Endothelial cell of umbilical vein (primary cell): ENCODE measurements at regions not wholly inside any gene's neighbourhood (a gene's known extent, or its start where the extent isn't known, plus 50 kb on each side); places are given as distances from the start of the nearest gene placed in this dataset.

ENCODE experiments used
- BruUV-seq: library from RNA; stranded (reverse); fragments of 400-500 nt; replicated peaks from 2 replicates; lab custom pipeline; 2021; lab: Mats Ljungman, UMichigan
- CTCF ChIA-PET: fragments of 300-600, 350-600 bp; sonication (Branson Sonifier 250); formaldehyde crosslinking; loops from one replicate; lab custom pipeline; 2021; ENCODE audit warnings: antibody characterized with exemption, inconsistent platforms; lab: Charles Lee
- POLR2A ChIA-PET: fragments of 300-600, 350-600 bp; sonication (Branson Sonifier 250); formaldehyde crosslinking; loops from one replicate; lab custom pipeline; 2021; ENCODE audit warnings: antibody characterized with exemption, inconsistent platforms; lab: Charles Lee
- DNase-seq: peaks from one replicate; pipeline ENCODE4 v3.0.0-alpha.2; 2011; ENCODE audit warnings: low read depth, low spot score
- FAIRE-seq: peaks from 2 replicates; lab custom pipeline; 2011; peaks lifted over from hg19 to GRCh38; lab: Jason Lieb, UNC
- H2AFZ ChIP-seq: 2 replicates; pipeline ENCODE4 v1.6.0; 2012; ENCODE audit warnings: low read depth, low read length, control low read depth, inconsistent platforms
- H3K27ac ChIP-seq: 2 replicates; pipeline ENCODE4 v1.5.1; 2011; ENCODE audit warnings: low read depth, mild to moderate bottlenecking, control low read depth, low read length, moderate library complexity; ENCODE audit not compliant: insufficient read depth
- H3K27me3 ChIP-seq, 2 experiments: 2 replicates each; pipeline versions ENCODE4 v1.6.0 to v1.6.1; 2011; ENCODE audit warnings: low read length in 2 of 2, mixed read lengths in 1 of 2; ENCODE audit not compliant: control insufficient read depth in 2 of 2, insufficient read depth in 2 of 2
- H3K36me3 ChIP-seq, 2 experiments: 2 replicates in 1 of 2; 3 replicates in 1 of 2; pipeline ENCODE4 v1.5.1; 2011; ENCODE audit warnings: low read length in 2 of 2, mild to moderate bottlenecking in 1 of 2, moderate library complexity in 1 of 2; ENCODE audit not compliant: control insufficient read depth in 2 of 2, insufficient read depth in 2 of 2; ENCODE audit errors: extremely low read depth in 1 of 2
- H3K4me1 ChIP-seq: 3 replicates; pipeline ENCODE4 v1.5.1; 2011; ENCODE audit warnings: mild to moderate bottlenecking, low read length; ENCODE audit not compliant: control insufficient read depth, insufficient read depth; ENCODE audit errors: extremely low read depth
- H3K4me2 ChIP-seq: 2 replicates; pipeline ENCODE4 v1.6.1; 2011; ENCODE audit warnings: low read length, control low read depth, mixed read lengths; ENCODE audit not compliant: insufficient read depth
- H3K4me3 ChIP-seq, 3 experiments: fragments of 200-600 bp in 1 of 3; sonication (generic), shearing (Covaris generic) in 1 of 3; replicated peaks in 1 of 3; 2 replicates each; pipeline ENCODE4 v1.5.1; 2011 to 2016; ENCODE audit warnings: control low read depth in 3 of 3, low read length in 3 of 3, mild to moderate bottlenecking in 2 of 3, inconsistent platforms in 1 of 3, low read depth in 1 of 3, moderate library complexity in 1 of 3; ENCODE audit not compliant: insufficient read depth in 1 of 3
- H3K79me2 ChIP-seq: 2 replicates; pipeline ENCODE4 v1.6.0; 2012; ENCODE audit warnings: low read length, inconsistent platforms; ENCODE audit not compliant: control insufficient read depth, insufficient read depth
- H3K9ac ChIP-seq: replicated peaks from 2 replicates; pipeline ENCODE3; 2011; ENCODE audit warnings: low read length, control low read depth; ENCODE audit not compliant: insufficient read depth; ENCODE audit errors: extremely low read depth
- H3K9me1 ChIP-seq: replicated peaks from 3 replicates; pipeline ENCODE4 v1.6.0; 2011; ENCODE audit warnings: mild to moderate bottlenecking, low read length; ENCODE audit not compliant: control insufficient read depth, insufficient read depth; ENCODE audit errors: extremely low read depth
- H3K9me3 ChIP-seq: replicated peaks from 2 replicates; pipeline ENCODE4 v1.5.1; 2012; ENCODE audit warnings: low read length, inconsistent platforms; ENCODE audit not compliant: control insufficient read depth, insufficient read depth
- H4K20me1 ChIP-seq: replicated peaks from 2 replicates; pipeline ENCODE3; 2011; ENCODE audit warnings: mild to moderate bottlenecking, low read length; ENCODE audit not compliant: control insufficient read depth, insufficient read depth; ENCODE audit errors: extremely low read depth
- EZH2 ChIP-seq: IDR thresholded peaks from 2 replicates; pipeline ENCODE4 v1.6.1; 2012; ENCODE audit warnings: borderline replicate concordance, low read depth, mild to moderate bottlenecking, moderate library complexity, low read length, inconsistent platforms; ENCODE audit not compliant: severe bottlenecking
- FOS ChIP-seq: IDR thresholded peaks from 2 replicates; pipeline ENCODE4 v1.6.1; 2011; ENCODE audit warnings: mild to moderate bottlenecking, low read length, moderate library complexity, borderline replicate concordance; ENCODE audit not compliant: insufficient read depth
- GATA2 ChIP-seq: IDR thresholded peaks from 2 replicates; pipeline ENCODE4 v1.7.0; 2011; ENCODE audit warnings: low read depth, mild to moderate bottlenecking, moderate library complexity, mixed read lengths, low read length; ENCODE audit not compliant: insufficient read length, insufficient read depth
- JUN ChIP-seq: IDR thresholded peaks from 2 replicates; pipeline ENCODE4 v1.6.1; 2011; ENCODE audit warnings: borderline replicate concordance, low read depth; ENCODE audit not compliant: insufficient read length, insufficient read depth
- MAX ChIP-seq: IDR thresholded peaks from 2 replicates; pipeline ENCODE4 v1.6.1; 2011; ENCODE audit not compliant: insufficient read depth, insufficient read length
- MYC ChIP-seq: IDR thresholded peaks from one replicate; pipeline ENCODE4 v1.6.1; 2011; ENCODE audit warnings: mild to moderate bottlenecking, low read depth, low read length
- POLR2A ChIP-seq: IDR thresholded peaks from 2 replicates; pipeline ENCODE4 v1.6.1; 2012; ENCODE audit warnings: low read depth, mild to moderate bottlenecking, control low read depth, low read length
- POLR2AphosphoS5 ChIP-seq: IDR thresholded peaks from 2 replicates; pipeline ENCODE4 v1.6.1; 2012; ENCODE audit warnings: low read depth, mild to moderate bottlenecking, control low read depth, low read length, moderate library complexity; ENCODE audit not compliant: insufficient read depth
- dilution Hi-C: fragments of 300-500 bp; cut with MboI; formaldehyde crosslinking; loops from one replicate; pipeline ENCODE4 v1.15.0; 2019; ENCODE audit warnings: low sequenced_read_pairs; ENCODE audit not compliant: extremely low pct_ligation_motif_present
- intact Hi-C: fragments of 100-400 bp; cut with micrococcal nuclease; formaldehyde crosslinking; loops from one replicate; pipeline ENCODE4 v1.10.0; 2022
- TF ChIP-seq, protein P1 (sequence below), 2 donors: IDR thresholded peaks; 1 replicate in 1 of 2; 2 replicates in 1 of 2; pipeline ENCODE4 v1.5.1; 2011; ENCODE audit warnings: low read length in 2 of 2, mild to moderate bottlenecking in 2 of 2, moderate library complexity in 2 of 2, control low read depth in 1 of 2, inconsistent platforms in 1 of 2, low read depth in 1 of 2; ENCODE audit not compliant: insufficient read depth in 1 of 2; ENCODE audit errors: extremely low read depth in 1 of 2

- Histone ChIP-seq H3K9me1 (no peaks in the 10 kb centered on the region), H3K9ac (no peak overlapping the region), H3K36me3 (no peaks in the 10 kb centered on the region), H3K27ac (no peak overlapping the region), H3K9me3 (no peaks in the 10 kb centered on the region), H4K20me1 (no peaks in the 10 kb centered on the region), H3K79me2 (no peaks in the 10 kb centered on the region), H3K4me3 (no peak overlapping the region), H3K4me2 (no peak overlapping the region), H3K4me1 (no peaks in the 10 kb centered on the region), H3K27me3 (no peaks in the 10 kb centered on the region), H2AFZ (no peak overlapping the region)
- dilution Hi-C loops = no loop called here
- POLR2A ChIA-PET = no interaction called here
- intact Hi-C loops = no loop called here
- TF ChIP-seq GATA2 (no peak), MAX (no peak), FOS (no peak), POLR2AphosphoS5 (no peak), JUN (no peak), POLR2A (no peak), MYC (no peak), EZH2 (no peak)
- TF ChIP-seq, protein P1, sequence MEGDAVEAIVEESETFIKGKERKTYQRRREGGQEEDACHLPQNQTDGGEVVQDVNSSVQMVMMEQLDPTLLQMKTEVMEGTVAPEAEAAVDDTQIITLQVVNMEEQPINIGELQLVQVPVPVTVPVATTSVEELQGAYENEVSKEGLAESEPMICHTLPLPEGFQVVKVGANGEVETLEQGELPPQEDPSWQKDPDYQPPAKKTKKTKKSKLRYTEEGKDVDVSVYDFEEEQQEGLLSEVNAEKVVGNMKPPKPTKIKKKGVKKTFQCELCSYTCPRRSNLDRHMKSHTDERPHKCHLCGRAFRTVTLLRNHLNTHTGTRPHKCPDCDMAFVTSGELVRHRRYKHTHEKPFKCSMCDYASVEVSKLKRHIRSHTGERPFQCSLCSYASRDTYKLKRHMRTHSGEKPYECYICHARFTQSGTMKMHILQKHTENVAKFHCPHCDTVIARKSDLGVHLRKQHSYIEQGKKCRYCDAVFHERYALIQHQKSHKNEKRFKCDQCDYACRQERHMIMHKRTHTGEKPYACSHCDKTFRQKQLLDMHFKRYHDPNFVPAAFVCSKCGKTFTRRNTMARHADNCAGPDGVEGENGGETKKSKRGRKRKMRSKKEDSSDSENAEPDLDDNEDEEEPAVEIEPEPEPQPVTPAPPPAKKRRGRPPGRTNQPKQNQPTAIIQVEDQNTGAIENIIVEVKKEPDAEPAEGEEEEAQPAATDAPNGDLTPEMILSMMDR (IDR thresholded peaks at IDR 0.05; ENCODE audit: extremely low read depth in 1 of 2, insufficient read depth in 1 of 2, low read depth in 1 of 2, low read length in 2 of 2) = no peak
- no TSS peak for BruUV-seq
- no peak for FAIRE-seq
- DNase-seq = no peak
- CTCF ChIA-PET = no interaction called here
Measured at GRCh38 chr2:83565181-83565580, 893.9 kb downstream of the SUCLG1 start.
